ENCODE measurements at regions not wholly inside any gene's neighbourhood (a gene's known extent, or its start where the extent isn't known, plus 50 kb on each side); places are given as distances from the start of the nearest gene placed in this dataset.

GRCh38 chr18:37658894-37659293, 93.3 kb upstream of the CELF4 start:
- H3K9ac ChIP-seq (ENCODE audit: low read length), result no peak overlapping the region
- H4K20me1 ChIP-seq (ENCODE audit: insufficient read depth, low read length), result no peaks in the 10 kb centered on the region
- no peaks in the 10 kb centered on the region for H3K79me2 ChIP-seq (ENCODE audit: insufficient read depth, low read length)
- H2AFZ ChIP-seq (ENCODE audit: low read length), result no peak overlapping the region
- no peaks in the 10 kb centered on the region for H3F3A ChIP-seq (ENCODE audit: insufficient read depth, low read length)
- no peak overlapping the region for H3K27ac ChIP-seq (ENCODE audit: low read depth, low read length, poor library complexity, severe bottlenecking)
- H3K27me3 ChIP-seq (ENCODE audit: insufficient read depth, low read length), result no peaks in the 10 kb centered on the region
- no peak overlapping the region for H3K4me3 ChIP-seq (ENCODE audit: low read depth, low read length, poor library complexity, severe bottlenecking)
- no peaks in the 10 kb centered on the region for H3K9me2 ChIP-seq (ENCODE audit: low read depth, low read length)
- TF ChIP-seq CTCF (IDR thresholded peaks at IDR 0.05; ENCODE audit: low read length) (no peak), EZH2 (IDR thresholded peaks at IDR 0.05; ENCODE audit: borderline replicate concordance, low read length) (no peak)
- no peaks in the 10 kb centered on the region for H3K4me1 ChIP-seq (ENCODE audit: insufficient read depth, low read length, severe bottlenecking)
- no peaks in the 10 kb centered on the region for H3K9me3 ChIP-seq (ENCODE audit: low read length)
- H3K4me2 ChIP-seq (ENCODE audit: low read length), result no peak overlapping the region
- H3K36me3 ChIP-seq (ENCODE audit: insufficient read depth, low read length), result no peaks in the 10 kb centered on the region

GRCh38 chr18:37657493-37657892, 91.9 kb upstream of the CELF4 start:
- H3K4me3 ChIP-seq (ENCODE audit: low read depth, low read length, poor library complexity, severe bottlenecking), result no peak overlapping the region
- no peak overlapping the region for H3K9ac ChIP-seq (ENCODE audit: low read length)
- no peak overlapping the region for H2AFZ ChIP-seq (ENCODE audit: low read length)
- no peak overlapping the region for H3K4me2 ChIP-seq (ENCODE audit: low read length)
- no peaks in the 10 kb centered on the region for H3K79me2 ChIP-seq (ENCODE audit: insufficient read depth, low read length)
- no peaks in the 10 kb centered on the region for H3K4me1 ChIP-seq (ENCODE audit: insufficient read depth, low read length, severe bottlenecking)
- no peaks in the 10 kb centered on the region for H3K36me3 ChIP-seq (ENCODE audit: insufficient read depth, low read length)
- TF ChIP-seq EZH2 (IDR thresholded peaks at IDR 0.05; ENCODE audit: borderline replicate concordance, low read length) (no peak), CTCF (IDR thresholded peaks at IDR 0.05; ENCODE audit: low read length) (no peak)
- no peak overlapping the region for H3K27ac ChIP-seq (ENCODE audit: low read depth, low read length, poor library complexity, severe bottlenecking)
- H4K20me1 ChIP-seq (ENCODE audit: insufficient read depth, low read length), result no peaks in the 10 kb centered on the region
- no peaks in the 10 kb centered on the region for H3K9me3 ChIP-seq (ENCODE audit: low read length)
- no peaks in the 10 kb centered on the region for H3K9me2 ChIP-seq (ENCODE audit: low read depth, low read length)
- no peaks in the 10 kb centered on the region for H3K27me3 ChIP-seq (ENCODE audit: insufficient read depth, low read length)
- no peaks in the 10 kb centered on the region for H3F3A ChIP-seq (ENCODE audit: insufficient read depth, low read length)

GRCh38 chr18:37654731-37655369, 89.3 kb upstream of the CELF4 start:
- Histone ChIP-seq H3K27me3 (ENCODE audit: insufficient read depth, low read length) (no peaks in the 10 kb centered on the region), H3K27ac (ENCODE audit: low read depth, low read length, poor library complexity, severe bottlenecking) (no peak overlapping the region), H3K9me3 (ENCODE audit: low read length) (no peaks in the 10 kb centered on the region), H4K20me1 (ENCODE audit: insufficient read depth, low read length) (no peaks in the 10 kb centered on the region), H3K79me2 (ENCODE audit: insufficient read depth, low read length) (no peaks in the 10 kb centered on the region), H3K9ac (ENCODE audit: low read length) (no peak overlapping the region), H2AFZ (ENCODE audit: low read length) (no peak overlapping the region), H3K9me2 (ENCODE audit: low read depth, low read length) (no peaks in the 10 kb centered on the region), H3F3A (ENCODE audit: insufficient read depth, low read length) (no peaks in the 10 kb centered on the region), H3K4me2 (ENCODE audit: low read length) (no peak overlapping the region), H3K36me3 (ENCODE audit: insufficient read depth, low read length) (no peaks in the 10 kb centered on the region), H3K4me3 (ENCODE audit: low read depth, low read length, poor library complexity, severe bottlenecking) (no peak overlapping the region), H3K4me1 (ENCODE audit: insufficient read depth, low read length, severe bottlenecking) (no peaks in the 10 kb centered on the region)
- no peak for TF ChIP-seq EZH2 (IDR thresholded peaks at IDR 0.05; ENCODE audit: borderline replicate concordance, low read length)
- TF ChIP-seq CTCF (IDR thresholded peaks at IDR 0.05; ENCODE audit: low read length), result no peak
